Cerebellar cortex (tissue), 1 donor: ENCODE measurements at regions not wholly inside any gene's neighbourhood (a gene's known extent, or its start where the extent isn't known, plus 50 kb on each side); places are given as distances from the start of the nearest gene placed in this dataset.

Experiments used
- DNase-seq: peaks from one replicate; pipeline ENCODE4 v3.0.0-alpha.2; 2015; ENCODE audit warnings: low spot score

DNA sequence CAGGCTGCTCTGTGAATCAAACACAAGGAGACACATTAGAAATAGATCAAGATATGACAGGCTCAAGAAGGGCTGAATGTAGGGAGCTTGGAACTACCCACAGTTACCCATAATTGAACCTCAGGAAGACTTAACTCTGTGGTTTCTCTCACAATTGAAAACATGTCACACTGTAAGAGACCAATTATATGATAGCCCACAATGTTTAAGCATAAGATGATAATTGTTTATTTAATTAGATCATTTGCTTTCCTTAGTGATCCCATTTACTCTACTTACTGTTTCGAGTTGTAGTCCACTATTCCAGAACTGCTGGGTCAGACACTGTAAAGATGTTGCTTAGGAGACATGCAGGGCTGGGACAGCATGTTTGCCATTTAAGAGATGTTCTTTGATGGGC, 201.3 kb upstream of the RARB start:
- no peak for DNase-seq

- DNase-seq, result no peak
These were observed 198.5 kb upstream of the RARB start for GRCh38 chr3:25229586-25229985.

DNA sequence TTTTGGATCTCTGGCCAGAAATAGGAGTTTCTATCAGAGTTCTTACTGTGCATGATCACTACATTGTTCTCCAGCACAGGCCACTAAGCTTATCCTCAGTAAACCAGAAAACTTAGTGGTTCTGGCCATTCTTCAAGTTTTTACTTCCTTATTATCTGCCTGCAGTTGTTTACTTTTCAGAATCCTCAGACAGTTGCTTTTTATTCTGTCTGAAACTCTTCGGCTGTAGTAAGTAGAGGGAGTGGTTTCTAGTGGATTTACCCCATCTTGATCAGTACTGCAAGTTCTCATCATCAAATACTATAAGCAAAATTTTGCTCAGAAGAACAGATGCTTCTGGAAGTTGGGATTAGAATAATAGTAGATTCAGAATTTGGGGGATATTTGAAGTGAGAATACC, 193.0 kb upstream of the RARB start:
- no peak for DNase-seq

GRCh38 chr3:25235466-25235865, 192.6 kb upstream of the RARB start:
- DNase-seq, result no peak

DNA sequence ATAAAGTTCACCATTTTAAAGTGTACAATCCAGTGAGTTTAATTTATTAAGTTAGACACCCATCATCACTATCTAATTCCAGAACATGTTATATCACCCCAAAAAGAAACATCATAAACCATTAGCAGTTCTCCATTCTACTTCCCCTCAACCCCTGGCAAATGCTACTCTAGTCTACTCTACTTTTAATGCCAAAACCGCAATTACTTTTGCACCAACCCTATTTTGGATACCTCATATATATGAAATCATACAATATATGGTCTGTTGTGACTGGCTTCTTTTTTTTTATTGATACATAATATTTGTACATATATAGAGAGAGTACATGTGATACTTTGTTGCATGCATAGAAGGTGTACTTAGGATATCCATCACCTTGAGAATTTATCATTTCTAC, 190.5 kb upstream of the RARB start:
- no peak for DNase-seq

GRCh38 chr3:25239042-25239441, 189.0 kb upstream of the RARB start:
- DNase-seq, result no peak

DNA sequence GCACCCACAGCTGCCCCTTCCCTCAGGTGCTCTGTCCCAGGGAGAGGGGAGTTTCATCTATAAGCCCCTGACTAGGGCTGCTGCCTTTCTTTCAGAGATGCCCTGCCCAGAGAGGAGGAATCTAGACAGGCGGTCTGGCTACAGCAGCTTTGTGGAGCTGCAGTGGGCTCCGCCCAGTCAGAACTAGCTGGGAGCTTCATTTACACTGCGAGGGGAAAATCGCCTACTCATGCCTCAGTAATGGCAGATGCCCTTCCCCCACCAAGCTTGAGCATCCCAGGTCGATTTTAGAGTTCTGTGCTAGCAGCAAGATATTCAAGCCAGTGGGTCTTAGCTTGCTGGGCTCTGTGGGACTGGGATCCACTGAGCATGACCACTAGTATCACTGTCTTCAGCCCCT, 181.2 kb upstream of the RARB start:
- no peak for DNase-seq

DNA sequence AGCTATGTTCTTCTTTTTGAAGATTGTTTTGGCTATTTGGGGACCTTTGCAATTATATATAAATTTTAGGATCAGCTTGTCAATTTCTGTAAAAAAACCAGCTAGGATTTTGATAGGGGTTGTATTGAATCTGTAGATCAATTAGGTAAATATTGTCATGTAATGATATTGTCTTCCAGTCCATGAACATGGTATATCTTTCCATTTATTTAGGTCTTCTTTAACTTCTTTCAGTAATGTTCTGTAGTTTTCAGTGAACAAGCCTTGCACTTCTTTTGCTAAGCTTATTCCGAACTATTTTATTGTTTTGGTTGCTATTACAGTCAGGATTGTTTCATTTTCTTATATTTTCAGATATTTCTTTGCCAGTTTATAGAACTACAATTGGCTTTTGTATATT, 175.8 kb upstream of the RARB start:
- DNase-seq, result no peak

DNA sequence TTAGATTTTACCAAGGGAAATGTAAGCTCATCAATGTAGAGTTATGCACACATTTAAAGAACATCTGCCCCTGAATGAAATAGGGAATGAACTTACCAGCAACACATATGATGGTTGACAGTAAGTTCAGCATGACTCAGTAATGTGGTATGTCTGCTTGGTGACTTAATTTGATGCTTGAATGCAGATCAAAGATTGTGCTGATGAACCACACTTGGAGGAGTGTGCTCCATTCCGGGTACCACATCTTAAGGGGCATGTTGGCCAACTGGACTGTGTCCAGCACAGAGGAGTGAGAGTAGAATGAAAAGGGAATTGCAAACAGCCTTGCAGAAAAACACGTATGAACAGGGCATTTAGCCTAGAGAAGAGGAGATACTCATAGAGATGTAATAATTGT, 171.0 kb upstream of the RARB start:
- DNase-seq, result no peak

DNA sequence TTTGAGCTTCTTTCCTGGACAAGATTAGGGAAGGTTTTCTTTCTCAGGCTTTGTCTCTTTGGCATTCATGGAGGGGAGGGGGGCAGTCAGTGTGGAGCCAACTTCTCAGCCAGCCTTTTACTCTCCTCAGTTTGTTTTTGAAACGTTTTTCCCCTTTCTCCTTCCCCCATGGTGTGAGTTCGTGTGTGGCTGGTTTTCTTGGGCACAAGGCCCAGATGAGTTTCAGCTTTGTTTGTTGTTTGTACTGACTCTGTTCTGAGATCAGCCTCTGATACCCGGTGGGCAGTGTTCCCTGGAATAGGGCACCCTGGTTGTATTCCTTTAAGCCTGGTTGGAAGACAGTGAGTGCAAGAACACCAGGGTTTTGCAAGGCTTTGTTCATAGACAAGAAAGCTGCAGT, 168.2 kb upstream of the RARB start:
- DNase-seq, result no peak

GRCh38 chr3:25262322-25262721, 165.7 kb upstream of the RARB start:
- no peak for DNase-seq

DNA sequence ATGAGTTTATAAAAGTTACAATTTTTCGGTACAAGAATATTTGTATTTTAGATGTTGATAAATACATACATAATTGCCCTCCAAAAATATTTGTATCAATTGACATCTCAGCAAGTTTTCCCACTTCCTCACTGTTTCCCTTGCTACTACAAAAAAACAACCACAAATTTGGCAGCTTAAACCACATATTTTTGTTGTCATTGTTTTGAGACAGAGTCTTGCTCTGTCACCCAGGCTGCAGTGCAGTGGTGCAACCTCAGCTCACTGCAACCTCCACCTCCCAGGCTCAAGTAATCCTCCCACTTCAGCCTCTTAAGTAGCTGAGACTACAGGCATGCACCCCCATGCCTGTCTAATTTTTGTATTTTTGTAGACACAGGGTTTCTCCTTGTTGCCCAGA, 162.8 kb upstream of the RARB start:
- DNase-seq, result no peak

GRCh38 chr3:25266677-25267076, 161.4 kb upstream of the RARB start:
- no peak for DNase-seq

- DNase-seq, result no peak
These were observed 156.0 kb upstream of the RARB start for GRCh38 chr3:25272090-25272489.

DNA sequence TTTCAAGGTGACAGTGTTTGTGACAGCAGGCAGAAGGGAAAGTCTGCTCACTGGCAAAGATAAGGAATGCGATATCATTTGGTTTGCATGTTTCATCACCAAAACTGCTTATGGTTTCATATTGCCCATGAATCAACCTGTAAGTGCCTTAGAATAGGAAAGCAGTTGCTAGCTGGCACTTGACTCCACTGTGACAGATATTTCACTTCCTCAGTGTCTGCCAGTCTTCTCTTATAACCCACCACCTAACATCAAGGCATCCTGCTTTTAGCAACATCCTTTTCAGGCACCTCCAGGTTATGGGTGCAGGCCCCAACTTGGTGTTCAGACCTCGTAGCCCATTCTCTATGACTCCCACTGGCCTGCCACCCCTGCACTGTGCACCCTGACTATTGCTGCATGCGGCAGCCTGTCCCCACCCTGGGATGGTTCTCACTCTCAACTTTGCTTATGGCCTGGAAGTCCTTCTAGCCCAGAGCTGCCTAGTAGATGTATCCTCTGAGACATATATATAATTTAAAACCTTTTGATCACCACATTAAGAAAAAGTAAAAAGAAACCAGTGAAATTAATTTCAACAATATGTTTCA, 154.4 kb upstream of the RARB start:
- DNase-seq, result no peak

DNA sequence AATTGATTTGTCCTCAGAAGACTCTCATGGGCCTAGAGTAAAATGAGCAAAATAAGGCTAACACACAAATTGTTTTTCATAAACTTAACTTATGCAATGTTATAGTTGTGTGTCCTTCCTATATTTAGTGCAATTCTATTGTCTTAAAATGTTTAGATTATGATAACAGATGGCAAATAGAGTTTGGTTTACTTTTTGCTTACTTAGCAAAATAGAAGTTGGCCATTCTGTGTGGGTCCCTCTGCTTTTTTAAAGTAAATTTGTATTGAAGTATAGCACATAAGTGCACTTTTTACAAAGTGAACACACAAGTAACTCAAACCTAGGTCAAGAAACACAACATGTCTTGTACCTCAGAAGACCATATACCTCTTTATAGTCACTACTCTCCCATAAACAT, 150.6 kb upstream of the RARB start:
- DNase-seq, result no peak

- DNase-seq, result no peak
These were observed 146.9 kb upstream of the RARB start for GRCh38 chr3:25281041-25281731.

- no peak for DNase-seq
These were observed 146.3 kb upstream of the RARB start for GRCh38 chr3:25281732-25282126.

GRCh38 chr3:25283613-25284012, 144.4 kb upstream of the RARB start:
- no peak for DNase-seq

GRCh38 chr3:25284249-25284648, 143.8 kb upstream of the RARB start:
- no peak for DNase-seq

DNA sequence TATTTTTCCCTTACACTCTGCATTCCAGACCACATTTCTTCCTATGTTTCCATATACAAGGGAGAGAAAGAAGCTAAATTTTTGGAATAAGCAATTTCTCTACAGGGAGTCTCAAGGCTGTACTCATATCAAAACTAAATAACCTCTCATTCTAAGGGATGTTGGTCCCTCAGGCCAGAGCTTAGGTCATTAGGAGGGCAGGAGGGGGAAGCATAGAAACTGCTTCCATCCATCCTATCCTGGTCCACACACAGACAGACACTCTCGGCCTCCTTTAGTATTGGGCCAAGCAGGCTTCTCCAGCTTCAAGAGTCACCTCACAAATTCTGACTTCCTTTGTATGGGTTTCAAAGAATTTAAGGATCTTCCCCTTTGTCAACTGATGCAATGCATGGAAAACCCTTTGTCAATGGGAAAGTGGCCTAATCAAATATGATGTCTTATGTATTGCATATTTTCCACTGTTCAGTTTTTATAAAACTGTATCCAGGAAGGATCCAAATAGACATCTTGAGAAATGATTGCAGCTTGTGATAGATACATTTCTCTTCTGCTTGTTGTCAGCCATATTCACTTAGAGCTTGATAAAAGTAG, 140.7 kb upstream of the RARB start:
- DNase-seq, result no peak

- no peak for DNase-seq
These were observed 139.7 kb upstream of the RARB start for GRCh38 chr3:25288413-25288812.

DNA sequence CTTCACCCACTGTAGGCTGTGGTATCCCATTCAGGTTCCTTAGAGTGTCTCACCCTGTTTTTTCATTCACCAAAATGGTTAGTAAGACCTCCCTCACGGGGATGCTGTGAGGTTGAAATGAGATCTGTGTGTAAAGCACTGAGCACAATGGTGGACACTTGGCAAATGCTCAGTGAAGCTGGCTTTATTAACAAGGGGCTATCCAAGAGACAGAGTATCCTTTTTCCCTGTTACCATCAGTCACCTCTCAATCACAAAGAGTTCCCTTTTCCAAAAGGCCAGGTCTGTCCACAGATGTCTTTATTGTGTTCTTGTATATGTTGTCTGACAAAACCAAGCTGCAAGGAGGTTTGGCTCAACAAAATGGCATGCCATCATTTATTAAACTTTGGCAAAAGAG, 138.9 kb upstream of the RARB start:
- no peak for DNase-seq

GRCh38 chr3:25289663-25290062, 138.4 kb upstream of the RARB start:
- no peak for DNase-seq
